Dendritic cell treated with granulocyte-macrophage colony-stimulating factor and Interleukin-4, amounts not matched to agents 40 ng/mL and 50 ng/mL, for 4 days (primary cell): ENCODE measurements at regions not wholly inside any gene's neighbourhood (a gene's known extent, or its start where the extent isn't known, plus 50 kb on each side); places are given as distances from the start of the nearest gene placed in this dataset.

Source experiments
- H3K27ac Mint-ChIP-seq: one replicate; pipeline ENCODE4 v1.8.0; 2022; ENCODE audit warnings: mild to moderate bottlenecking, mixed read lengths
- H3K27me3 Mint-ChIP-seq: one replicate; pipeline ENCODE4 v1.8.0; 2022; ENCODE audit warnings: mild to moderate bottlenecking, mixed read lengths
- H3K36me3 Mint-ChIP-seq: one replicate; pipeline ENCODE4 v1.8.0; 2022; ENCODE audit warnings: low read depth, mixed read lengths
- H3K4me1 Mint-ChIP-seq: one replicate; pipeline ENCODE4 v1.8.0; 2022; ENCODE audit warnings: low read depth, mixed read lengths
- H3K4me3 Mint-ChIP-seq: one replicate; pipeline ENCODE4 v1.8.0; 2022; ENCODE audit warnings: mild to moderate bottlenecking, moderate library complexity, mixed read lengths
- H3K9me3 Mint-ChIP-seq: one replicate; pipeline ENCODE4 v1.8.0; 2022; ENCODE audit warnings: mixed read lengths
- intact Hi-C: fragments of 100-400 bp; cut with micrococcal nuclease; formaldehyde crosslinking; loops from one replicate; pipeline ENCODE4 v1.15.0; 2022

GRCh38 chr6:74937936-74938335 is 267.9 kb downstream of the COL12A1 start:
- Mint-ChIP-seq H3K9me3 (no peaks in the 10 kb centered on the region), H3K4me3 (no peak overlapping the region), H3K36me3 (no peaks in the 10 kb centered on the region), H3K27me3 (no peaks in the 10 kb centered on the region), H3K27ac (no peak overlapping the region), H3K4me1 (no peaks in the 10 kb centered on the region)
- intact Hi-C loops = no loop called here

DNA sequence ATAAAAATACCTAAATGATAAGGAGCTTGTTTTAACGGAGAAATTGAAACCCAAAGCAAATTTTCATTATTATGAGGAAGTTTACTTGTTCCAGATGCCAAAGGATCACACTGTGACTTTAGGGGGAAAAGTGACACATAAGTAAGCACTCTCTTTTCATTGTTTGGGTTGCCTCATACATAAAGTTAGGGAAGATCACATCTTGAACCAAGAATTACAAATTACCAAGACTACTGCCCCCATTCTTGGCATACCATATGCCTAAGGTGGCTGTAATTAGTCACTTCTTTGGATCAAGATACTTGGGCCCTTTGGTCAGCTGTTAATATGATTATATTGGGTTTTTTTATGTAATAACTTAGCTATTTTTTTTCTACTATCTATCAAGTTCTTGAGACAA is 269.0 kb downstream of the COL12A1 start:
- no peaks in the 10 kb centered on the region for H3K9me3 Mint-ChIP-seq
- no peak overlapping the region for H3K4me3 Mint-ChIP-seq
- intact Hi-C loops = no loop called here
- H3K27ac Mint-ChIP-seq = no peak overlapping the region
- H3K4me1 Mint-ChIP-seq = no peaks in the 10 kb centered on the region
- no peaks in the 10 kb centered on the region for H3K27me3 Mint-ChIP-seq
- H3K36me3 Mint-ChIP-seq = no peaks in the 10 kb centered on the region

GRCh38 chr6:74932232-74932888 is 273.5 kb downstream of the COL12A1 start:
- Mint-ChIP-seq H3K36me3 (no peaks in the 10 kb centered on the region), H3K27me3 (no peaks in the 10 kb centered on the region), H3K4me3 (no peak overlapping the region), H3K4me1 (no peaks in the 10 kb centered on the region), H3K9me3 (no peaks in the 10 kb centered on the region), H3K27ac (no peak overlapping the region)
- intact Hi-C loops = no loop called here

DNA sequence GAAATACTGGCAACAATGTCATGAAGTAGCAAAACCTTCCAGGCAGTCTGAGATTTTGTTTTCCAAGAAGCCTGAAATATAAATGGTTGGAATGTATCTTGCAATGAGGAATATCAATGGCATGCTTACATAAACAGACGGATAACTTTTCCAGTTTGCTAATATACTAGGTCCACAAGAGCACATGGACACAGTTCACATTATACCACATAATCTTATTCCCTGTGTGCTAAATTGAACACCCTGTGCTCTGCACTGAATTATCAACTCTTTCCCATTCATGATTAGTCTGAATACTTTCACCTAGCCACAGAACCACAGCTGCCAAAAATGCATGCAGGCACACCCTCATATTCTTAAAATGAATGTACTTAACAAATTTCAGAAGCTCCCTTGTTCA is 274.3 kb downstream of the COL12A1 start:
- Mint-ChIP-seq H3K4me3 (no peak overlapping the region), H3K4me1 (no peaks in the 10 kb centered on the region), H3K36me3 (no peaks in the 10 kb centered on the region), H3K27ac (no peak overlapping the region), H3K27me3 (no peaks in the 10 kb centered on the region), H3K9me3 (no peaks in the 10 kb centered on the region)
- intact Hi-C loops = no loop called here

DNA sequence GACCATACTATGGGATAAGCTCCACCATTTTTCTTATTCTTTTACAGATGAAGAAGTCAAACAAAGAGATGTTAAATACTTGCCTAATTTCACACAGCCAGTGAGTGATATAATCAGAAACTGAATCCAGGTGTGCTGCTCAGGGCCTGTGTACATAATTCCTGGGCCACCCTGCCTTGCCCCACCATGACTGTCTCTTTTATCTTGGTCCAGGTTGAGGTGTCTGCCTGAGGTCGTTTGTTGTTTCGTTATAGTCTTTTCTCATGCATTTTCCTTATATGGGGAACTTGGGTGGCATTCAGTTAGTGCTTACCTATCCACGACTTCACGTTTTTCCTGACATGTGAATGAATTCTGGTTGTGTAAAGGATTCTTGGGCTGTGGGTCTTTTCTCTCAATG is 277.6 kb downstream of the COL12A1 start:
- Mint-ChIP-seq H3K27me3 (no peaks in the 10 kb centered on the region), H3K4me3 (no peak overlapping the region), H3K4me1 (peaks cover 9% of the 10 kb centered on the region), H3K9me3 (no peaks in the 10 kb centered on the region), H3K36me3 (no peaks in the 10 kb centered on the region), H3K27ac (no peak overlapping the region)
- intact Hi-C loops = no loop called here

DNA sequence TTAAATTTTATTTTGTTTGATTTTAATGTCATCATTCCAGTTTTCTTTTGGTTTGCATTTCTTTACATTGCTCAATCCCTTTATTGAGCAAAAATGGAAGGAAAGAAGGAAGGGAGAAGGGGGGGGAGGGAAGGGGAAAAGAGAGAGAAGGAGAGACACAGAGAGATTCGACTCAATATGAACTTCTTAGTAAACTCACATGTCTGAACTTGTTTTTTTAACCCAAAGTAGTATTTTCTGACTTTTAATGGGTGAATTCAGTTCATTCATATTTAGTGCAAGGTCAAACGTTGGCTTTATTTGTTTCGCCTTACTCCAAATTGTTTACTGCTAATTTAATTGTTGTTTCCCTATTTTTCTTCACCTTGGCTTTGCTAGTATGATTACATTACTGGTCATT is 278.6 kb downstream of the COL12A1 start:
- Mint-ChIP-seq H3K4me3 (no peak overlapping the region), H3K27me3 (no peaks in the 10 kb centered on the region), H3K4me1 (peaks cover 9% of the 10 kb centered on the region), H3K27ac (no peak overlapping the region), H3K36me3 (no peaks in the 10 kb centered on the region), H3K9me3 (no peaks in the 10 kb centered on the region)
- intact Hi-C loops = no loop called here

- Mint-ChIP-seq H3K27ac (peak overlapping the region; percentile 42), H3K4me1 (peaks cover 9% of the 10 kb centered on the region), H3K27me3 (no peaks in the 10 kb centered on the region), H3K4me3 (no peak overlapping the region), H3K9me3 (no peaks in the 10 kb centered on the region), H3K36me3 (no peaks in the 10 kb centered on the region)
- intact Hi-C loops = no loop called here
Observed at GRCh38 chr6:74925683-74926082, 280.2 kb downstream of the COL12A1 start.

DNA sequence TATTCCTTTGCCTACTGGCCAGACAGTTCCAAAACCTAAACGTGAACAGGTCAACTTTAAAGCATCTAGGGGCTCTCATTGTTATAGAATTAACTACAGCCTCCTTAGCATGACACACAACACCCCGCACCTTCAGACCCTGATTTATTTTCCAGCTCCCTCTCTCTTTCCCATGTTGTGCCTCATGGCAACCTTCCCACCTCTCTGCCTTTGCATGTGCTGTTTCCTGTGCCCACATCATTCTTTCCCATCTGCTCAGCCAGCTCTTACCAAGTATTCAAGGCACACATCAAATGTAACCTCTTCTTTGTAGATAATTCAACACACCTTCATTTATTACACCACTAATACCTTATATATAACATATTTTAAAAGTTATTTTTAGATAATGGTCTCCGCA is 291.0 kb downstream of the COL12A1 start:
- intact Hi-C loops = no loop called here
- no peak overlapping the region for H3K4me3 Mint-ChIP-seq
- no peaks in the 10 kb centered on the region for H3K27me3 Mint-ChIP-seq
- no peaks in the 10 kb centered on the region for H3K36me3 Mint-ChIP-seq
- H3K9me3 Mint-ChIP-seq = no peaks in the 10 kb centered on the region
- no peak overlapping the region for H3K27ac Mint-ChIP-seq
- H3K4me1 Mint-ChIP-seq = no peaks in the 10 kb centered on the region

GRCh38 chr6:74912234-74912633 is 293.6 kb downstream of the COL12A1 start:
- H3K36me3 Mint-ChIP-seq = no peaks in the 10 kb centered on the region
- H3K27ac Mint-ChIP-seq = no peak overlapping the region
- no peaks in the 10 kb centered on the region for H3K9me3 Mint-ChIP-seq
- intact Hi-C loops = no loop called here
- no peaks in the 10 kb centered on the region for H3K27me3 Mint-ChIP-seq
- no peaks in the 10 kb centered on the region for H3K4me1 Mint-ChIP-seq
- H3K4me3 Mint-ChIP-seq = no peak overlapping the region

DNA sequence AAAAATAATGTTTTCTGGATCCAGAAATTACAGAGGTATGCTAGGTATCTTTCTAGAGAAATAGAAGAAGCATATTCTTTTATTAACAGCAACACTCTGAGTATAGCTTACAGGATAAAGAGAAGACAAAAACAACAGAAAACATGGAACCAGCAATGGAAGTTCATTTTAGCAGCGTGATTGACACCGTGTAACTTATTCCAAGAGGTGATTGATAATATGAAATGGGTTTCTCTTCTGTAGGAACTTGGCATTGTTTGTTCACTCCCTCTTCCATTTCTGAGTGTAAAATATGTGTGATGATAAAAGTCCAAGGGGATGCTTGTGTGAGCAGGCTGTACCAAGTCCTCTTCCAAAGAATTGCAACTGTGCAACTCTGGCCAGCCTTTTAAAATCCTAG is 303.0 kb downstream of the COL12A1 start:
- Mint-ChIP-seq H3K36me3 (no peaks in the 10 kb centered on the region), H3K4me1 (no peaks in the 10 kb centered on the region), H3K27me3 (no peaks in the 10 kb centered on the region), H3K9me3 (peaks cover 65% of the 10 kb centered on the region), H3K4me3 (no peak overlapping the region), H3K27ac (no peak overlapping the region)
- intact Hi-C loops = no loop called here

DNA sequence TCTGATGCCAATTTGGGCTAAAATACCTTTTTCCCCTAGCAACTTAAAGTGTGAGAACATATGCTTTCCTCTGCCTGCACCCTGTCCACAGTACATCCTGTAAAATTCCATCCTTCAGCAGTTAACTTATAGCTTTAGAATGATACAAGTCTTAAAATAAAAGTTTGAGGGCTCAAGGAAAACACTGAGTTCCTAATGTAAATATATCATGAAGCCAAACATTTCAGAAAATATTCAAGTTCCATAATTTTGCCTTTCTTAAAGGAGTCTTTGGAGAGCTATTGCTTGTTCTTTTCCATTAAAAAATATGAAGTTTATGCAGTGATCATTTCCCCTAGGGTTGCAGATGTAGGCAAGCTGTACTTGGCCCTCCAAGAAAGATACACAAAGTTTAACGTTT is 303.8 kb downstream of the COL12A1 start:
- Mint-ChIP-seq H3K27ac (no peak overlapping the region), H3K4me1 (no peaks in the 10 kb centered on the region), H3K4me3 (no peak overlapping the region), H3K27me3 (no peaks in the 10 kb centered on the region), H3K9me3 (peaks cover 72% of the 10 kb centered on the region), H3K36me3 (no peaks in the 10 kb centered on the region)
- intact Hi-C loops = no loop called here

DNA sequence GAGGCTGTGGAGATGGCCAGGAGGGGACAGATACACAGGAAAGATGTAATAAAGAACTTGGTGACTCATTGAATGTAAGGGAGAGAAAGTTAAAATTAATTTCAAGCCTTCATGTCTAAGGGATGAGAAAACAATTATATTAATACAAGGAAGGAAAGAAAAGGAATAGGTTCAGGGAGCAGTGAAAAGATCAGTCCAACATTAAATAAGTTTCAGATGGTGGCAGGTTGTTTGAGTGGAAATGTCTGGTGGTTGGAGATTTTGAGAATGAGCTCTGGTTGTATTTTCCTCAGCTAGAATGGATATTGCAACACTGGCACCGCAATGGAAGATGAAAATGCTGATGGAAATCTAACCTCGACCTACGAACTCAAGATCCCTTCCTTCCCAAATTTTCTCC is 304.3 kb downstream of the COL12A1 start:
- no peaks in the 10 kb centered on the region for H3K36me3 Mint-ChIP-seq
- no peak overlapping the region for H3K4me3 Mint-ChIP-seq
- H3K9me3 Mint-ChIP-seq = peaks cover 72% of the 10 kb centered on the region
- H3K27me3 Mint-ChIP-seq = no peaks in the 10 kb centered on the region
- H3K4me1 Mint-ChIP-seq = no peaks in the 10 kb centered on the region
- intact Hi-C loops = no loop called here
- H3K27ac Mint-ChIP-seq = no peak overlapping the region

- no peaks in the 10 kb centered on the region for H3K27me3 Mint-ChIP-seq
- H3K4me3 Mint-ChIP-seq = no peak overlapping the region
- H3K36me3 Mint-ChIP-seq = no peaks in the 10 kb centered on the region
- intact Hi-C loops = no loop called here
- H3K9me3 Mint-ChIP-seq = peaks cover 51% of the 10 kb centered on the region
- H3K4me1 Mint-ChIP-seq = no peaks in the 10 kb centered on the region
- H3K27ac Mint-ChIP-seq = no peak overlapping the region
Observed at GRCh38 chr6:74899416-74899815, 306.4 kb downstream of the COL12A1 start.

- intact Hi-C loops = no loop called here
- Mint-ChIP-seq H3K36me3 (no peaks in the 10 kb centered on the region), H3K27ac (no peak overlapping the region), H3K9me3 (peaks cover 15% of the 10 kb centered on the region), H3K4me1 (no peaks in the 10 kb centered on the region), H3K27me3 (no peaks in the 10 kb centered on the region), H3K4me3 (no peak overlapping the region)
Observed at GRCh38 chr6:74892091-74892490, 313.8 kb downstream of the COL12A1 start.

- Mint-ChIP-seq H3K36me3 (no peaks in the 10 kb centered on the region), H3K4me1 (no peaks in the 10 kb centered on the region), H3K27me3 (no peaks in the 10 kb centered on the region), H3K4me3 (no peak overlapping the region), H3K9me3 (peaks cover 12% of the 10 kb centered on the region), H3K27ac (no peak overlapping the region)
- intact Hi-C loops = no loop called here
Observed at GRCh38 chr6:74891349-74891831, 314.5 kb downstream of the COL12A1 start.
